A673 (cell line): ENCODE measurements at regions not wholly inside any gene's neighbourhood (a gene's known extent, or its start where the extent isn't known, plus 50 kb on each side); places are given as distances from the start of the nearest gene placed in this dataset.

ENCODE experiments used
- CTCF ChIP-seq: fragments of 300-800, 200-600 bp; sonication (generic); conservative IDR thresholded peaks from 2 replicates; pipeline ENCODE4 v1.5.1; 2017; ENCODE audit warnings: low read depth, mild to moderate bottlenecking, antibody characterized with exemption, low read length, moderate library complexity, mixed read lengths
- EZH2 ChIP-seq: fragments of 200-600 bp; sonication (generic); IDR thresholded peaks from 2 replicates; pipeline ENCODE4 v1.6.1; 2017; ENCODE audit warnings: borderline replicate concordance, low read depth, mild to moderate bottlenecking, mixed read lengths, antibody characterized with exemption, low read length; ENCODE audit not compliant: poor library complexity, severe bottlenecking

DNA sequence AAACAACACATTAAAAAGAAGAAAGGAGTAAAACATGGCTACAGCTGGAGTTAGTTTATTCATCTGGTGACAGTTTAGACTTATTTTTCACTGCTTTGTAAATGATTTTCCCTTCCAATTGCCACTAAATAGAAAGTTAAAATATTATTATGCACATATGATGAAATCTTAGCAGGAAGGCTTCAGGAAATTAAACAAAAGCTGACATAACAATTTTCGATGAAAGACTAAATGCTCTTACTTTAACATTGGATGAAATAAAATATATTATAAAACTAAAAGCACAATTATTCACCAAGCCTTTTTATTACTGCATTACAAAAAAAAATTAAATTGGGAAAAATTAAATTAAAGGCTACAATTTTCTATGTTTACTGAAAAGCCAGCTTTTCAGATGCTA, 158.0 kb downstream of the MMUT start:
- TF ChIP-seq CTCF = no peak
- no peak for TF ChIP-seq EZH2
